ENCODE measurements at regions not wholly inside any gene's neighbourhood (a gene's known extent, or its start where the extent isn't known, plus 50 kb on each side); places are given as distances from the start of the nearest gene placed in this dataset.

GRCh38 chrX:65598559-65599147 lies 64.1 kb upstream of the LAS1L start:
- TF ChIP-seq CTCF (IDR thresholded peaks at IDR 0.05 in 2 of 3, conservative IDR thresholded peaks at IDR 0.05 in 1 of 3; ENCODE audit: borderline replicate concordance in 1 of 3, insufficient read depth in 1 of 3, low read depth in 2 of 3, low read length in 2 of 3) (no peak), CEBPB (IDR thresholded peaks at IDR 0.05; ENCODE audit: low read depth) (no peak), ZNF274 (IDR thresholded peaks at IDR 0.05; ENCODE audit: low read depth, low read length) (no peak), MAX (IDR thresholded peaks at IDR 0.05) (no peak), EZH2 (IDR thresholded peaks at IDR 0.05) (no peak), SRF (IDR thresholded peaks at IDR 0.05; ENCODE audit: low read depth) (no peak), RAD21 (IDR thresholded peaks at IDR 0.05; ENCODE audit: low read depth) (no peak), POLR2AphosphoS5 (IDR thresholded peaks at IDR 0.05; ENCODE audit: low read depth, low read length) (no peak), EZH2phosphoT487 (IDR thresholded peaks at IDR 0.05; ENCODE audit: borderline replicate concordance) (no peak), REST (IDR thresholded peaks at IDR 0.05; ENCODE audit: low read depth) (no peak)
